PC-3 (cell line): ENCODE measurements at regions not wholly inside any gene's neighbourhood (a gene's known extent, or its start where the extent isn't known, plus 50 kb on each side); places are given as distances from the start of the nearest gene placed in this dataset.

Experiments used
- EZH2 ChIP-seq: fragments of 300-600 bp; sonication (generic); IDR thresholded peaks from one replicate; pipeline ENCODE4 v1.6.1; 2017; ENCODE audit warnings: antibody characterized with exemption, mild to moderate bottlenecking, low read length; ENCODE audit not compliant: unreplicated experiment
- TF ChIP-seq, protein P1 (sequence below): fragments of 300-600 bp; sonication (generic); conservative IDR thresholded peaks from 2 replicates; pipeline ENCODE4 v1.5.1; 2017; ENCODE audit warnings: antibody characterized with exemption, low read depth, mild to moderate bottlenecking, low read length

DNA sequence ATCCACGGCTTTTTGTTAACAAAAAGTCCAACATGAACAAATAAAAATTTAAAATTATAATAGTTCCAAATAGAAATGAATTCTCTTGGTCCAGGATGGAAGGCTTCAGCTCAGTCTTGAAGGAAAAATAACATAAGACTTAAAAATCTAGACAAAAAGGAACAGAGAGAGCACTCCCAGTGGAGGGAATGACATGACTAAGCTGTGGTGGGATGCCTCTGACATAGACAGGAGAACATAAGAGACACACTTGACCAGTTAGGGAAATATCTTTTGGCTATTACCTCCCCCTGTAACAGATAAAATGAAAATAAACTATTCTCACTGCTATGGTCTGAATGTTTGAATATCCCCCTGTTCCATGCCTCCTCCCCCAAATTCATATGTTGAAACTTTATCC, 106.8 kb downstream of the BBS10 start:
- no peak for TF ChIP-seq EZH2
- TF ChIP-seq, protein P1, sequence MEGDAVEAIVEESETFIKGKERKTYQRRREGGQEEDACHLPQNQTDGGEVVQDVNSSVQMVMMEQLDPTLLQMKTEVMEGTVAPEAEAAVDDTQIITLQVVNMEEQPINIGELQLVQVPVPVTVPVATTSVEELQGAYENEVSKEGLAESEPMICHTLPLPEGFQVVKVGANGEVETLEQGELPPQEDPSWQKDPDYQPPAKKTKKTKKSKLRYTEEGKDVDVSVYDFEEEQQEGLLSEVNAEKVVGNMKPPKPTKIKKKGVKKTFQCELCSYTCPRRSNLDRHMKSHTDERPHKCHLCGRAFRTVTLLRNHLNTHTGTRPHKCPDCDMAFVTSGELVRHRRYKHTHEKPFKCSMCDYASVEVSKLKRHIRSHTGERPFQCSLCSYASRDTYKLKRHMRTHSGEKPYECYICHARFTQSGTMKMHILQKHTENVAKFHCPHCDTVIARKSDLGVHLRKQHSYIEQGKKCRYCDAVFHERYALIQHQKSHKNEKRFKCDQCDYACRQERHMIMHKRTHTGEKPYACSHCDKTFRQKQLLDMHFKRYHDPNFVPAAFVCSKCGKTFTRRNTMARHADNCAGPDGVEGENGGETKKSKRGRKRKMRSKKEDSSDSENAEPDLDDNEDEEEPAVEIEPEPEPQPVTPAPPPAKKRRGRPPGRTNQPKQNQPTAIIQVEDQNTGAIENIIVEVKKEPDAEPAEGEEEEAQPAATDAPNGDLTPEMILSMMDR, result no peak
